IMR-90 (cell line): ENCODE measurements at regions not wholly inside any gene's neighbourhood (a gene's known extent, or its start where the extent isn't known, plus 50 kb on each side); places are given as distances from the start of the nearest gene placed in this dataset.

Experiments
- BHLHE40 ChIP-seq: fragments of 150-350 bp; IDR thresholded peaks from 2 replicates; pipeline ENCODE4 v1.6.1; 2016; ENCODE audit warnings: mild to moderate bottlenecking, low read depth, low read length
- CEBPB ChIP-seq: IDR thresholded peaks from 2 replicates; pipeline ENCODE4 v1.6.1; 2012; ENCODE audit warnings: low read depth, low read length, improper control_type of control experiment
- CTCF ChIP-seq: conservative IDR thresholded peaks from 2 replicates; pipeline ENCODE4 v1.5.1; 2012; ENCODE audit warnings: mild to moderate bottlenecking, low read depth, low read length, improper control_type of control experiment
- ELK1 ChIP-seq: fragments of 150-350 bp; IDR thresholded peaks from 2 replicates; pipeline ENCODE4 v1.6.1; 2016; ENCODE audit warnings: low read depth, mild to moderate bottlenecking, low read length, moderate library complexity, borderline replicate concordance
- FOS ChIP-seq: fragments of 150-350 bp; IDR thresholded peaks from 2 replicates; pipeline ENCODE4 v1.6.1; 2016; ENCODE audit warnings: low read depth, low read length
- MAFK ChIP-seq: IDR thresholded peaks from 2 replicates; pipeline ENCODE4 v1.6.1; 2012; ENCODE audit warnings: low read depth, low read length, improper control_type of control experiment
- MXI1 ChIP-seq: IDR thresholded peaks from 2 replicates; pipeline ENCODE4 v1.6.1; 2012; ENCODE audit warnings: low read depth, mild to moderate bottlenecking, low read length, moderate library complexity, borderline replicate concordance
- NFE2L2 ChIP-seq: fragments of 150-350 bp; IDR thresholded peaks from 2 replicates; pipeline ENCODE4 v1.6.1; 2016; ENCODE audit warnings: low read depth, mild to moderate bottlenecking, low read length
- POLR2A ChIP-seq: IDR thresholded peaks from 2 replicates; pipeline ENCODE4 v1.6.1; 2012; ENCODE audit warnings: mild to moderate bottlenecking, low read depth, low read length
- RAD21 ChIP-seq: IDR thresholded peaks from 2 replicates; pipeline ENCODE4 v1.6.1; 2012; ENCODE audit warnings: low read length, improper control_type of control experiment
- RCOR1 ChIP-seq: IDR thresholded peaks from 2 replicates; pipeline ENCODE4 v1.6.1; 2012; ENCODE audit warnings: mild to moderate bottlenecking, low read length, improper control_type of control experiment; ENCODE audit not compliant: insufficient replicate concordance
- RFX5 ChIP-seq: IDR thresholded peaks from 2 replicates; pipeline ENCODE4 v1.8.0; 2012; ENCODE audit warnings: low read depth, mild to moderate bottlenecking, low read length, moderate library complexity
- SMC3 ChIP-seq: fragments of 150-350 bp; IDR thresholded peaks from 2 replicates; pipeline ENCODE4 v1.6.1; 2016; ENCODE audit warnings: low read depth, mild to moderate bottlenecking, antibody characterized with exemption, low read length, moderate library complexity
- USF2 ChIP-seq: fragments of 150-350 bp; IDR thresholded peaks from 2 replicates; pipeline ENCODE4 v1.6.1; 2017; ENCODE audit warnings: mild to moderate bottlenecking, antibody characterized with exemption, low read length, low read depth

GRCh38 chr12:25659621-25660020, 106.5 kb upstream of the LMNTD1 start:
- TF ChIP-seq CTCF, result no peak
- TF ChIP-seq RAD21, result no peak
- no peak for TF ChIP-seq POLR2A
- no peak for TF ChIP-seq NFE2L2
- TF ChIP-seq FOS, result no peak
- TF ChIP-seq USF2, result no peak
- TF ChIP-seq RCOR1, result no peak
- TF ChIP-seq RFX5, result no peak
- TF ChIP-seq BHLHE40, result no peak
- TF ChIP-seq MAFK, result no peak
- TF ChIP-seq ELK1, result no peak
- no peak for TF ChIP-seq CEBPB
- TF ChIP-seq MXI1, result no peak
- TF ChIP-seq SMC3, result no peak
